ENCODE measurements at regions not wholly inside any gene's neighbourhood (a gene's known extent, or its start where the extent isn't known, plus 50 kb on each side); places are given as distances from the start of the nearest gene placed in this dataset.

DNA sequence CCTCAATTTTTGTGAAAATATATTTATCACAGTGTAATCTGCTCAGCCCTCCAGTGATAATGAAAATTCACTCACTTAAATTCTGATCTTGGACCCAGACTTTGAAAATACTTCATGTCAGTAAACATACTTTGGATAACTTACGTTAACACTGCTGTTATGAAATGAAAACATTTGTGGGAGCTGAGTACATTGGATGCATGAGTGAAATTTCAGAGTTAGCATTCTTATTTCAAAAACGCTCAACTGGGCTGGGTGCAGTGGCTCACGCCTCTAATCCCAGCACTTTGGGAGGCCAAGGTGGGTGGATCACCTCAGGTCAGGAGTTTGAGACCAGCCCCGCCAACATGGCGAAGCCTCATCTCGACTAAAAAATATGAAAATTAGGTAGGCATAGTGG is 196.4 kb downstream of the UTRN start:
- TF ChIP-seq SUZ12 (IDR thresholded peaks at IDR 0.05; ENCODE audit: extremely low read depth, insufficient read depth, insufficient read length): no peak
- no peak for TF ChIP-seq YY1 (IDR thresholded peaks at IDR 0.05; ENCODE audit: insufficient read depth, insufficient read length)
- no peak for TF ChIP-seq ZNF274 (IDR thresholded peaks at IDR 0.05; ENCODE audit: low read depth, low read length)

Measured in NT2/D1 (cell line).